ENCODE measurements at regions not wholly inside any gene's neighbourhood (a gene's known extent, or its start where the extent isn't known, plus 50 kb on each side); places are given as distances from the start of the nearest gene placed in this dataset.

DNA sequence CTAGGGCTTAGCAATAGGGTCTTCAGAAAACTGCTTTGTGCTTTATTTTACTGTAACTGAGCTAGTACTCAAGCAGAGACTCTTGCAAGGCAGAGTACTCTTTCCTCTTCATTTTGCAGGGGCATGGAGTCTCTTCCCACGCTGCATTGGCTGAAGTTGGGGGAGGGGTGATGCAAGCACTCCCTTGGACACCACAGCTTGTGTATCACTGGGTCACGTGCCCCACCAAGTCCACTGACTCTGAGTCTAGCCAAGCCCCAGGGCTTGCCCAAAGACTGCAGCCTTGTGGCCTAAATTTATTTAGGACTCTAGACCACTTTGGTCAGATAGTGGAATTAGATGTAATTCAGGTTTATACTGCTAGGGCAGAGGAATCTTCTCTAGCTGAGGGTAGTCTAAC, 1075.0 kb upstream of the ADGRB3 start:
- TF ChIP-seq CTCF (IDR thresholded peaks at IDR 0.05): no peak
- TF ChIP-seq POLR2A (IDR thresholded peaks at IDR 0.05): no peak
